Stimulated activated naive CD8-positive, alpha-beta T cell treated with anti-CD3 and anti-CD28 coated beads, Interleukin-15, amount 100 ng/mL, for 72 hours (primary cell): ENCODE measurements at regions not wholly inside any gene's neighbourhood (a gene's known extent, or its start where the extent isn't known, plus 50 kb on each side); places are given as distances from the start of the nearest gene placed in this dataset.
A peak's percentile ranks its signal among the peaks of the same experiment; 100 is the strongest.

Source experiments
- ATAC-seq: fragments of 150-1000 bp; cut with Tn5 transposase; 2 replicates; pipeline ENCODE4 v1.10.0; 2021; ENCODE audit warnings: mild to moderate bottlenecking, moderate library complexity
- DNase-seq, 2 donors: peaks; one replicate each; pipeline ENCODE4 v3.0.0; 2021 to 2022
- H3K27ac Mint-ChIP-seq, 2 donors: one replicate each; pipeline ENCODE4 v1.8.0; 2022; ENCODE audit warnings: mild to moderate bottlenecking in 2 of 2, mixed read lengths in 2 of 2, moderate library complexity in 2 of 2
- H3K27me3 Mint-ChIP-seq: one replicate; pipeline ENCODE4 v1.8.0; 2022; ENCODE audit warnings: mixed read lengths
- H3K4me1 Mint-ChIP-seq: one replicate; pipeline ENCODE4 v1.8.0; 2022; ENCODE audit warnings: mild to moderate bottlenecking, mixed read lengths
- H3K4me3 Mint-ChIP-seq, 2 donors: one replicate each; pipeline ENCODE4 v1.8.0; 2022; ENCODE audit warnings: mild to moderate bottlenecking in 2 of 2, mixed read lengths in 2 of 2, moderate library complexity in 1 of 2
- H3K9me3 Mint-ChIP-seq, 2 donors: one replicate each; pipeline ENCODE4 v1.8.0; 2022; ENCODE audit warnings: mixed read lengths in 2 of 2

DNA sequence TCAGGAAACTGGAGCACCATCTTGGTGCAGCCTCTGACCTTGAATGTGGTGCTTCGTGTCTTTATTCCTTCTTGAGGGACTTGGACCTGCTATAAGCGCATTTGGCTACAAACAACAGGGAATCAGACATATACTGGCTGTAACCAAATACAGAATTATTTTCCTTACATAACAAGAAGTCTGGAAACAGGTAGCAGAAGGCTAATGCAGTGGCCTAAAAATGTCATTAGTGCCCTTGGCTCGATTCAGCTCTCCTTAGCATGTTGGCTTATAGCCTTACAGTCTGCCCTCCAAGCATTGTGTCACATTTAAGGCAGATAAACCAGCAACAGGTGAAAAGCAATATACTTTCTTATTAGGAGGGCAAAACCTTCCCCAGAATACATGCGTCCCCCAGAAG, 655.4 kb downstream of the XIRP2 start:
- Mint-ChIP-seq H3K4me1 (no peaks in the 10 kb centered on the region), H3K27ac (no peak overlapping the region), H3K4me3 (no peak overlapping the region), H3K9me3 (no peaks in the 10 kb centered on the region), H3K27me3 (no peaks in the 10 kb centered on the region)
- ATAC-seq (no peak), DNase-seq (no peak)

DNA sequence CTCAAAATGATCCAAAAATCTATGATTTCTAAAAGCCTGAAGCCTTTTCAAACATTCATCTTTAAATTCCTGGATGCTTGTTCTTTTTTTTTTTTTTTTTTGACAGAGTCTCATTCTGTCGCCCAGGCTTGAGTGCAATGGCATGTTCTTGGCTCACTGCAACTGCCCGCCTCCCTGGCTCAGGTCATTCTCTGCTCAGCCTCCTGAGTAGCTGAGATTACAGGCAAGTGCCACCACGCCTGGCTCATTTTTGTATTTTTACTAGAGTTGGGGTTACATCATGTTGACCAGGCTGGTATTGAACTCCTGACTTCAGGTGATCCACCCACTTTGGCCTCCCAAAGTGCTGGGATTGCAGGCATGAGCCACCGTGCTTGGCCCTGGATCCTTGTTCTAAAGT, 649.5 kb downstream of the XIRP2 start:
- Mint-ChIP-seq H3K27me3 (peaks cover 8% of the 10 kb centered on the region), H3K9me3 (peaks cover 0 to 5% of the 10 kb centered on the region in 2 donors), H3K27ac (peak overlapping the region in 1 of 2 donors; percentile 74), H3K4me1 (no peaks in the 10 kb centered on the region), H3K4me3 (no peak overlapping the region)
- ATAC-seq (no peak), DNase-seq (no peak)

DNA sequence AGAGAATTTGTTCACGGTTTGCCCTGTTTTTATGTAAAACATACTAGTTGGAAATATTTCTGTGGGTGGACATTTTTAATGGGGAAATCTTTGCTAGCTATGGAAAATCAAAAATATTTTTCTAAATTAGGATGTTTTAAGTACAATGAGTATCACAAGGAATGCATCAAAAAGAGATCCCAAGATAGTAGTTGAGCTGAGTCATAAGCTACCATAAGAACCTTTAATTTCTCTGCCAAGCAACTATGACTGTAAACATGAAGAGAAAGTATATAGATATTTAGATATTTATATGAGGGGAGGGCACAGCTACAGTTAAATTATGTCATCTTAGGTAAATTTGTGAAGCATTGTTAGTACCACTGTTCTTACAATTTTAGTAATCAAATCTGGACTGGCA, 646.2 kb downstream of the XIRP2 start:
- ATAC-seq (no peak), DNase-seq (no peak)
- no peak overlapping the region for H3K27ac Mint-ChIP-seq
- peaks cover 8% of the 10 kb centered on the region for H3K27me3 Mint-ChIP-seq
- H3K4me3 Mint-ChIP-seq, result no peak overlapping the region
- H3K9me3 Mint-ChIP-seq, result peaks cover 0 to 5% of the 10 kb centered on the region in 2 donors
- no peaks in the 10 kb centered on the region for H3K4me1 Mint-ChIP-seq

DNA sequence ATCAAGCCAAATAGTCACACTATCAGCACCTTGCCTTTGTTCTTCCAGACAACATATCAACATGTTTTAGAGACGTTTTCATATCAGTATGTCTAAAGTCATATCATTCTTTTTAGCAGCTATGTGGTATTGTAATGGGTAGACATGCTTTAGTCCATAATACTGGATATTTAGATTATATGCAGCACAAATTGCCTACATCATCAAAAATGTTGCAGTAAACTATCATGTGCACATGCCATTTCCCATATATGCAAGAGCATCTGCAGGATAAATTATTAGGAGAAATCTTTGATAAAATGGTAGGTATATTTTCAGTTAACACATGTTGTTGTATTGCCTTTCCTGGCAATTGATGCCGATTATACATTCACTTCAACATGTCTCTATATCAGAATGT, 636.5 kb downstream of the XIRP2 start:
- no peak overlapping the region for H3K4me3 Mint-ChIP-seq
- H3K27ac Mint-ChIP-seq, result no peak overlapping the region
- DNase-seq (no peak), ATAC-seq (no peak)
- H3K27me3 Mint-ChIP-seq, result no peaks in the 10 kb centered on the region
- H3K4me1 Mint-ChIP-seq, result no peaks in the 10 kb centered on the region
- H3K9me3 Mint-ChIP-seq, result no peaks in the 10 kb centered on the region

DNA sequence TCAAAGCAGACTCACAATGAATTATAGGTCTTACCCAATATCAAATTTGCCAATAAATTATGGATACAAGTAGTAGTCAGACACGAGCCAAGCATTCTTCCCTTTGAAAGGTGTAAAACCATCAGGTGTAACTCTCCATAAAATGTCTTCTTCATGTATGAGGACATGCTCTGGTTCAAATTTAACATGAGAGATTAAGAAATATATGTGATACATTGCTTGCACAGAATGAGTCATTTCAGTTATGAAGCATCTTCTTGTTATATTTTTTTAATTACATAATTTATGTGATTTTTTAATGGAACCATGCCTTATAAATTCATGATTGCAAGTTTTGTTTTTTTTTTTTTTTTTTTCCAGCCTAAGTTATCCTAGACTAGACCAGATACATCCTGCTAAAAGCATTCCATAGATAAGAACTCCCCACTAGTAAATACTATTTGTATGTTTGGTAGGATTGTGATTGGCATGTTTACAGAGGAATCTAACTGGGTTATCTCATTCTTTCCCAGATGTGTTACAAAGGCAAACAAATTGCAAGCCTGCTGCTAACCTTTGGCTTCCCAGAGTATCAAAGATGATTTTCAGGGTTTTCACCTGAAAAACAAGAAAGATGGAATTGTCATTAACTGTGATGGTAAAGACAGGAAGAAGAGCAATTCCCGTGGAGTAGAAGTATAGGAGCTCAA, 621.9 kb downstream of the XIRP2 start:
- no peaks in the 10 kb centered on the region for H3K9me3 Mint-ChIP-seq
- H3K27me3 Mint-ChIP-seq, result no peaks in the 10 kb centered on the region
- no peak for DNase-seq
- no peak for ATAC-seq
- no peaks in the 10 kb centered on the region for H3K4me1 Mint-ChIP-seq
- no peak overlapping the region for H3K27ac Mint-ChIP-seq
- H3K4me3 Mint-ChIP-seq, result no peak overlapping the region

DNA sequence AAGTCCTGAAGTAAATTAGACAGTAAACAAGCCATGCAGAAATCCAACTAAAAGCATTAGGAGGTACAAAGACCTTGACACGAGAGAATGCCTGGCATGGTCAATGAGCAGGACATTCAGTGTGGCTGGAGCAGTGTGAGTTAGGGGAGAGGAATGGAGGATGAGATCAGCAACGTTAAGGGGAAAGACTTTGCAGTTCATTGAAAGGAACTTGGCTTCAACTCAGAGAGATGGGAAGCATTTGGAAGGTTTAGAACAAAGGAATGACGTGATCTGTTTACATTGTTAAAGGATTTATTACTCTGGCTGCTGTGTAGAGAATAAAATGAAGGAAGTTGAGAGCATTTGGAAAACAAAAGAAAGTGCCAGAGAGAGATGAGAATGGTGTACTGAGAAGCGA, 621.3 kb downstream of the XIRP2 start:
- DNase-seq (no peak), ATAC-seq (no peak)
- H3K27me3 Mint-ChIP-seq, result no peaks in the 10 kb centered on the region
- no peak overlapping the region for H3K4me3 Mint-ChIP-seq
- no peak overlapping the region for H3K27ac Mint-ChIP-seq
- H3K4me1 Mint-ChIP-seq, result no peaks in the 10 kb centered on the region
- no peaks in the 10 kb centered on the region for H3K9me3 Mint-ChIP-seq

DNA sequence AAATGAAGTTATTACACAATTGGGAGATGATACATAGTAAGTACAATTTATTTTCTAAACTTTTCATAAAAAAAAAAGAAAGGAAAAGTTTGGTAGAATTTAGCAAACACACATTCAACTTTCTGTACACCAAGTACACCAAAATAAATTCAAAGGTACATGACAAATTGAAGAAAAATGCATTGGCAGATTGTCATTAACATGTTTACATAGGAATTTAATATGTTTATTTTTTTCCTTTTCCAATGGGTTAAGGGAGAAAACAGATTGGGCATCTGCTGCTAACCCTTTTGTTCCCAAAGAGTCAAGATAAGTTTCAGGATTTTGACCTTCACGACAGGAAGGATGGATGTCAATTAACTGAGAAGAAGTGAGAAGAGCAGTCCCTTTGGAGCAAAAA, 620.4 kb downstream of the XIRP2 start:
- Mint-ChIP-seq H3K27ac (no peak overlapping the region), H3K4me3 (no peak overlapping the region), H3K4me1 (no peaks in the 10 kb centered on the region), H3K27me3 (no peaks in the 10 kb centered on the region), H3K9me3 (no peaks in the 10 kb centered on the region)
- ATAC-seq, result no peak
- DNase-seq, result no peak

DNA sequence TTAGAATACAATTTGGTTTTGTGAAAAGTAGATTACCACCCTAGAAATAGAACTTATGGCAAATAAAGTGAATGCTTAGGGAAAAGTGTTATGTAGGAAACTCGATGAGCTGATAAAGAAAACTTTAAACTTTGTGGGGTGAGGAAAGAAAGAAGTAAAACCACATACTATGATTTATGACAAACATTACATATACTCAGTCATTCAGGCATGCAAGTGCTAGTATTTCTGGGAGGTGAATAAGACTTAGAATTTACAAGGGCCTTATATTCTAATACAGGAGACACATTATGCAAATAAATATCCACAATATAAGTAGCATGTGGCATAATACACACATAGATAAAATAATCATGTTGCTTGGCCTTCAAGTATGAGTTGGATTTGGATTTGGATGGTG, 618.1 kb downstream of the XIRP2 start:
- Mint-ChIP-seq H3K4me1 (no peaks in the 10 kb centered on the region), H3K27ac (no peak overlapping the region), H3K4me3 (no peak overlapping the region), H3K27me3 (no peaks in the 10 kb centered on the region), H3K9me3 (no peaks in the 10 kb centered on the region)
- DNase-seq (no peak), ATAC-seq (no peak)

DNA sequence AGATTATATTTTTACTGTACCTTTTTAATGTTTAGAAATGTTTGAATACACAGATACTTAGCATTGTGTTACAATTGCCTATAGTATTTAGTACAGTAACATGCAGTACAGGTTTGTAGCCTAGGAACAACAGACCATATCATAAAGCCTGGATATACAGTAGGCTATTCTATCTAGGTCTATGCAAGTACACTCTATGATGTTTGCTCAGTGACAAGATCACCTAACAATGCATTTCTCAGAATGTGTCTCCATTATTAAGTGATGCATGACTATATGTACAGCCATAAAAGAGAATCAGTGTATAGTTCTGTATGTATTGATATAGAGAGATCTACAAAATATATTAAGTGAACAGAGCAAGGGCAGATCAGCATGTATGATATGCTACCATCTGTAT, 616.4 kb downstream of the XIRP2 start:
- DNase-seq (no peak), ATAC-seq (no peak)
- Mint-ChIP-seq H3K4me1 (no peaks in the 10 kb centered on the region), H3K9me3 (no peaks in the 10 kb centered on the region), H3K27ac (no peak overlapping the region), H3K27me3 (no peaks in the 10 kb centered on the region), H3K4me3 (no peak overlapping the region)

DNA sequence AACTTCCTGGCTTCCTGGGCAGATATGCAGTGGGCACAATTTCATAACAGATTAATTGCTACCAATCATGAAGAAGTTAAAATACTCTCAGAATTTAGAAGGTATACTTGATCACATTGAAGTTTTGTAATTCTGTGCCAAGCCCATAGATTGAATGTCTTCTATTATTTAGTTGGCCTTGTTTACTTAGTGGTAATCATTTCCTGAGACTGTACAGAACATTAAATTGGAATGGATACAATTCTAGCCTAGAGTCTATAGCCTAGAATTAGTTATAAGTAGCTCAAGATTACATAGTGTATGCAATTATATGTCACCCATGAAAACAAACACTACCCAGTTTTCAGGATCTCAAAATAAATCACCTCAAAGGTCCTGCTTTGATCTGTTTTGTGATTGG, 615.8 kb downstream of the XIRP2 start:
- no peaks in the 10 kb centered on the region for H3K27me3 Mint-ChIP-seq
- H3K27ac Mint-ChIP-seq, result no peak overlapping the region
- no peaks in the 10 kb centered on the region for H3K4me1 Mint-ChIP-seq
- no peak overlapping the region for H3K4me3 Mint-ChIP-seq
- no peaks in the 10 kb centered on the region for H3K9me3 Mint-ChIP-seq
- DNase-seq (no peak), ATAC-seq (no peak)

DNA sequence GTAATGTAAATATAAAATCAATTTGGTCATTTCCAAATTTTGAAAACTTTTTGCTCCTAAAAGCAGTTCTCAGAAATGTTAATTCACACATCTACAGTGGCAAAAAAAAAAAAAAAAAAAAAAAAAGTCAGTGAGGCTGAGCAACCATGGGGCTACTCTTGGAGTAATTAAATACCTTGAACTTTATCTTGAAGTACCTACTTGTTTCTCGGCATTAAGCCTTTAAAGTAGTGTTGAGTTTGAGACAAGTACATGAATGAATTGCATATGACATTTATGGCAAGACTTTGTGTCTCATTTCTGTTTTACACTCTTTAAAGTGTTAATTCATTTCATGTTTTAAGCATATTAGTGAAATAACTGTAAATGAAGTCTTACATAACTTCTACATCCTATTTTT, 613.3 kb downstream of the XIRP2 start:
- H3K4me1 Mint-ChIP-seq, result no peaks in the 10 kb centered on the region
- no peaks in the 10 kb centered on the region for H3K27me3 Mint-ChIP-seq
- no peak overlapping the region for H3K4me3 Mint-ChIP-seq

DNA sequence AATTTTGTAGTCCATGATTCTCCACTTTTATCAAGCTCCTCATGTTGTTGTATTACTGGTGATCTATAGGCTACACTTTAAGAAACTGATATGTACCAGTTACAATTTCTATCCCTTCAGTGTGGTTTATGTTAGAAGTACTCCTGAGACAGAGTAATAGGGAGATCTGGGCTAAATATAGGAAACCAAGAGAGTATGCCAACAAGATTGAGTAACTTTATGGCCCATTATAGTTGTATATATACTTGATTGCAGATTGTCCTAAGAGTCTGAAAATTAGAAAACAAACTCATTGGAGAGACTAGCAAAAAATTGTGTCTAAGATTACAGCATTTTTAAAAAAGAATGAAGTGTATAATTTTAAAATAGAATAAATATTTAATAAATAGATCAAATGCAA, 605.6 kb downstream of the XIRP2 start:
- DNase-seq (no peak), ATAC-seq (no peak)
- H3K27ac Mint-ChIP-seq, result no peak overlapping the region
- no peaks in the 10 kb centered on the region for H3K9me3 Mint-ChIP-seq
- H3K4me3 Mint-ChIP-seq, result no peak overlapping the region
- no peaks in the 10 kb centered on the region for H3K27me3 Mint-ChIP-seq
- H3K4me1 Mint-ChIP-seq, result no peaks in the 10 kb centered on the region

More for the DNA sequence above, 613.3 kb downstream of the XIRP2 start:
- Mint-ChIP-seq H3K9me3 (no peaks in the 10 kb centered on the region), H3K27ac (no peak overlapping the region)
- DNase-seq (no peak), ATAC-seq (no peak)

DNA sequence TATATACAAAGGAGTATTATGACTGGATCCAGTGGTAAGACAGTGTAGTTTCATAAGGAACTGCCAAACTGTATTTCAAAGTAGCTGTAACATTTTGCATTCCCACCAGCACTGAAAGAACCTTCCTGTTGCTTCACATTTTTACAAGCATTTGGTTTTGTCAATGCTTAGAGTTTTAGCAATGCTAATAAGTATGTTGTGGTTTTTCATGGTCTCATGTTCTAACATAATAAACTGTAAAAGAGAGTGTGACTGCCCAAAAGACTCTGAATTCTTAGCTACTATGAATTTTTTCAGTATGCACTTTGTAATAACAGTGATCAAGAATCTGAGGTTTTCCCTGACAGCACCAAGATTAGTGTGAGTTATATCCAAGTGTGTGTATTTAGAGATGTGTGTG, 604.2 kb downstream of the XIRP2 start:
- Mint-ChIP-seq H3K9me3 (no peaks in the 10 kb centered on the region), H3K27ac (no peak overlapping the region), H3K27me3 (no peaks in the 10 kb centered on the region), H3K4me1 (no peaks in the 10 kb centered on the region), H3K4me3 (no peak overlapping the region)
- DNase-seq (no peak), ATAC-seq (no peak)

DNA sequence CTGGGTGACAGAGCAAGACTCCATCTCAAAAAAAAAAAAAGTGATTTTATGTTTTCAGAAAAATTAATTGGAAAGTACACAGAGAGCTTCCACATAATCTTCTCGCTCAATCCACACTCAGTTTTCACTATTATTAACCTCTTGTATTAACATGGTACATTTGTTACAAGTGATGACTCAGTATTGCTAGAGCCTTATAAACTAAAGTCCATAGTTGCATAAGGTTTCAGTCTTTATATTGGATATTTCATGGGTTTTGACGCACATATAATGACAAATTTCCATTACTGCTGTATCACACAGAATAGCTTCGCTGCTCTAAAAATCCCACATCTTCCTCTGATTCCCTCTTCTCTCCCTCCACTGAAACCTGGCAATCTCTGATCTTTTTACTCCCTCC, 603.5 kb downstream of the XIRP2 start:
- Mint-ChIP-seq H3K9me3 (no peaks in the 10 kb centered on the region), H3K4me1 (no peaks in the 10 kb centered on the region), H3K27ac (no peak overlapping the region), H3K27me3 (no peaks in the 10 kb centered on the region), H3K4me3 (no peak overlapping the region)
- DNase-seq (no peak), ATAC-seq (no peak)

DNA sequence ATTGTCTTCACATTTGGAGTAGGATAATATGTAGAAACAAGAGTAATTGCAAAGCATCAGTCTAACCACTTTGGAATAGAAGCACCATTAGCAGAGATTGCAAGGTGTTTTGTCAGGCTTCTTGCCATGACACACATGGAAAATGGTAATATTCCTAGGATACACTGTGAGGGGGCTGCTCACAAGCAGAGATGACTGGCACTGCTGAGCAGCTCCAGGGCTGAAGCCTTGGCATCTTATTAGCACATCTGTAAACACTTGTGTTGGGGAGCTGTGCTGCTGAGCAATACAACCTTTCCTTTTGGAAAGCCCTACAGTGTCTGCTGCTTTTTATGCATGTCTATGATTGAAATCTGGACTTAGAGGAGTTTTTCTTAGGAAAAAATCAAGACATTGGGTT, 602.2 kb downstream of the XIRP2 start:
- no peak overlapping the region for H3K4me3 Mint-ChIP-seq
- ATAC-seq (no peak), DNase-seq (no peak)
- no peaks in the 10 kb centered on the region for H3K9me3 Mint-ChIP-seq
- no peak overlapping the region for H3K27ac Mint-ChIP-seq
- H3K27me3 Mint-ChIP-seq, result no peaks in the 10 kb centered on the region
- no peaks in the 10 kb centered on the region for H3K4me1 Mint-ChIP-seq

DNA sequence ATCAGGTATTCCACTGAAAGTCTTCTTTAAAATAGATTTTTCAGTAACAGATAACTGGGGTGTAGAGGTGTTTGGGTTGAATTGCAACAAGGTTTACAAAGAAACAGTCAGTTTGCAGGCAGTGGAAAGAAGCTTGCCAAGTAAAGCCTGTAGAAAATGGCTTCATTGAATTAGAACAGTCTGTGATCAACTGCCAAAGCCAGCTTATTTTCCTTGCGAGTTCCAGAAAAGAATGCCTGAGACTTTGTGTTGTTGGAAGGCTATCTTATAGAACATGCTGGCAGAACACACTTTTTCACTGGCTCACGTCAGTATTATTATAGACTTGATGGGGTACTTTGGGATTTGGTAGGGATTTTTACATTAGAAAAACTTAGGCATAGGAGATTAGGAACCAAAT, 601.0 kb downstream of the XIRP2 start:
- no peak for ATAC-seq
- no peak overlapping the region for H3K27ac Mint-ChIP-seq

DNA sequence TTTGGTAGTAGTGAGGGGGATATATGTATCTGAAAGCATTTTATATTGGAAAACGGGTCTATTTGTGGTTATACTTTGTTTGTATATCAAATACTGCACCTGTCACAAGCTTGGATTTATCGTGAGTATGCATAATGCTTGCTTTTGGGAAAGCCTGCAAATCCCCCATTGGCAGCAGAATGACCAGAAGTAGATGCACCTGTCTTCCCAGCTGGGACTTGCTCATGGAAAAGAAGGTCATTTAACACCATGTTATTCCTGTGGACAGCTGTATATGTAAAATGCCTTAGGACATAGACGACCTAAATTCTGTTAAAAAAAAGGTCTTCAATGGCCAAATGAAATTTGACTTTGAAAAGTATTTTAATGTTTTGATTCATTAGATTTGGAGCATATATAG, 599.4 kb downstream of the XIRP2 start:
- H3K4me3 Mint-ChIP-seq, result no peak overlapping the region
- H3K27ac Mint-ChIP-seq, result no peak overlapping the region
- ATAC-seq, result no peak
- no peaks in the 10 kb centered on the region for H3K4me1 Mint-ChIP-seq
- no peaks in the 10 kb centered on the region for H3K27me3 Mint-ChIP-seq
- no peaks in the 10 kb centered on the region for H3K9me3 Mint-ChIP-seq
- no peak for DNase-seq

More for the DNA sequence above, 601.0 kb downstream of the XIRP2 start:
- H3K4me3 Mint-ChIP-seq, result no peak overlapping the region
- no peaks in the 10 kb centered on the region for H3K27me3 Mint-ChIP-seq
- no peak for DNase-seq
- no peaks in the 10 kb centered on the region for H3K4me1 Mint-ChIP-seq
- no peaks in the 10 kb centered on the region for H3K9me3 Mint-ChIP-seq
